ENCODE measurements at regions not wholly inside any gene's neighbourhood (a gene's known extent, or its start where the extent isn't known, plus 50 kb on each side); places are given as distances from the start of the nearest gene placed in this dataset.

DNA sequence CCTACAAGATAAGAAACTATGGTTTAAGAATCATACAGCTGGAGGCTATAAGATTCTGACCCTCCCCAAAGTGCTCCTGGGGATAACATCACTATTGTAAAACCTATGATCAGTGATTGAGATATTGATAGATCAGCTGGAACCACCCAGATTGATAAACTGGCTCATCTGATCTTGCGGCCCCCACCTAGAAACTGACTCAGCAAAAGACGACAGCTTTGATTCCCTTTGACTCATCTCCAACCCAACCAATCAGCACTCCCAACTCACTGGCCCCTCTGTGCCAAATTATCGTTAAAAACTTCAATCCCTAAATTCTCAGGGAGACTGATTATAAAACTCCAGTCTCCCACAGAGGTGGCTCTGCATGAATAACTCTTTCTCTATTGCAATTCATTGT lies 106.4 kb downstream of the SCP2D1 start (continued):
- TF ChIP-seq, protein P1, sequence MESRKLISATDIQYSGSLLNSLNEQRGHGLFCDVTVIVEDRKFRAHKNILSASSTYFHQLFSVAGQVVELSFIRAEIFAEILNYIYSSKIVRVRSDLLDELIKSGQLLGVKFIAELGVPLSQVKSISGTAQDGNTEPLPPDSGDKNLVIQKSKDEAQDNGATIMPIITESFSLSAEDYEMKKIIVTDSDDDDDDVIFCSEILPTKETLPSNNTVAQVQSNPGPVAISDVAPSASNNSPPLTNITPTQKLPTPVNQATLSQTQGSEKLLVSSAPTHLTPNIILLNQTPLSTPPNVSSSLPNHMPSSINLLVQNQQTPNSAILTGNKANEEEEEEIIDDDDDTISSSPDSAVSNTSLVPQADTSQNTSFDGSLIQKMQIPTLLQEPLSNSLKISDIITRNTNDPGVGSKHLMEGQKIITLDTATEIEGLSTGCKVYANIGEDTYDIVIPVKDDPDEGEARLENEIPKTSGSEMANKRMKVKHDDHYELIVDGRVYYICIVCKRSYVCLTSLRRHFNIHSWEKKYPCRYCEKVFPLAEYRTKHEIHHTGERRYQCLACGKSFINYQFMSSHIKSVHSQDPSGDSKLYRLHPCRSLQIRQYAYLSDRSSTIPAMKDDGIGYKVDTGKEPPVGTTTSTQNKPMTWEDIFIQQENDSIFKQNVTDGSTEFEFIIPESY (IDR thresholded peaks at IDR 0.05; ENCODE audit: extremely low read depth, insufficient replicate concordance, low read length) = no peak
- TF ChIP-seq TCF7L2 (IDR thresholded peaks at IDR 0.05; ENCODE audit: borderline replicate concordance, extremely low read depth, insufficient read depth, insufficient read length) (no peak), FOSL1 (IDR thresholded peaks at IDR 0.05; ENCODE audit: low read depth) (no peak), EGR1 (IDR thresholded peaks at IDR 0.05; ENCODE audit: low read depth) (no peak), SP1 (IDR thresholded peaks at IDR 0.05; ENCODE audit: low read depth) (no peak), ZFX (IDR thresholded peaks at IDR 0.05) (no peak), CBX3 (IDR thresholded peaks at IDR 0.05; ENCODE audit: low read depth) (no peak), EZH2 (IDR thresholded peaks at IDR 0.05) (no peak), EZH2phosphoT487 (IDR thresholded peaks at IDR 0.05; ENCODE audit: borderline replicate concordance) (no peak), SRF (IDR thresholded peaks at IDR 0.05; ENCODE audit: low read depth) (no peak)
- TF ChIP-seq, protein P2, sequence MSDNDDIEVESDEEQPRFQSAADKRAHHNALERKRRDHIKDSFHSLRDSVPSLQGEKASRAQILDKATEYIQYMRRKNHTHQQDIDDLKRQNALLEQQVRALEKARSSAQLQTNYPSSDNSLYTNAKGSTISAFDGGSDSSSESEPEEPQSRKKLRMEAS (IDR thresholded peaks at IDR 0.05) = no peak

DNA sequence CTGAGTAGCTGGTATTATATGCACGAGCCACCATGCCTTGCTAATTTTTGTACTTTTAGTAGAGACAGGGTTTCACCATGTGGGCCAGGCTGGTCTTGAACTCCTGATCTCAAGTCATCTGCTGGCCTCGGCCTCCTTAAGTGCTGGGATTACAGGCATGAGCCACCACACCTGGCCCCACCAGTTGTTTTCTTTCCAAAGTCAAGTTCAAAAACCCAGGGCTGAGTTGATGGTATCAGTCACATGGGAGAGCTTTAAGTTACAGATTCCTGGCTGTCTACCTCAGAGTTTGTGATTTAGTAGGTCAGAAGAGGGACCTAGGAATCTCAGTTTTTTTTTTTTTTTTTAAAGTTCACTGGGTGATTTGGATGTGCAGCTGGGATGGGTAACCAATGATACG lies 107.7 kb downstream of the SCP2D1 start:
- no peaks in the 10 kb centered on the region for H3K9me2 ChIP-seq (ENCODE audit: insufficient read depth)
- TF ChIP-seq ZFX (IDR thresholded peaks at IDR 0.05) (no peak), POLR2AphosphoS5 (IDR thresholded peaks at IDR 0.05; ENCODE audit: low read depth, low read length) (no peak), TCF7L2 (IDR thresholded peaks at IDR 0.05; ENCODE audit: borderline replicate concordance, extremely low read depth, insufficient read depth, insufficient read length) (no peak), CEBPB (IDR thresholded peaks at IDR 0.05; ENCODE audit: low read depth) (no peak), RAD21 (IDR thresholded peaks at IDR 0.05; ENCODE audit: low read depth) (no peak), EZH2phosphoT487 (IDR thresholded peaks at IDR 0.05; ENCODE audit: borderline replicate concordance) (no peak), POLR2A (IDR thresholded peaks at IDR 0.05; ENCODE audit: borderline replicate concordance, extremely low read depth, insufficient read depth, insufficient read length) (no peak), YY1 (IDR thresholded peaks at IDR 0.05; ENCODE audit: extremely low read depth, insufficient replicate concordance, low read depth, low read length) (no peak), FOSL1 (IDR thresholded peaks at IDR 0.05; ENCODE audit: low read depth) (no peak), EGR1 (IDR thresholded peaks at IDR 0.05; ENCODE audit: low read depth) (no peak), SP1 (IDR thresholded peaks at IDR 0.05; ENCODE audit: low read depth) (no peak)
- TF ChIP-seq, protein P1 (IDR thresholded peaks at IDR 0.05; ENCODE audit: extremely low read depth, insufficient replicate concordance, low read length) = no peak
- TF ChIP-seq, protein P2 (IDR thresholded peaks at IDR 0.05) = no peak
- no peak overlapping the region for H3K9ac ChIP-seq (ENCODE audit: low read length)
- no peaks in the 10 kb centered on the region for H4K20me1 ChIP-seq (ENCODE audit: insufficient read depth)
- intact Hi-C loops (cut with micrococcal nuclease) = no loop called here
- H3K4me3 ChIP-seq (replicated peaks in 1 of 2; ENCODE audit: low read depth in 1 of 2, low read length in 2 of 2) = no peak overlapping the region
- H3K27ac ChIP-seq (ENCODE audit: low read depth, low read length) = no peak overlapping the region
- BruUV-seq (replicated peaks) = no TSS peak
- no peaks in the 10 kb centered on the region; the same call in 1 of the 2 replicates for H3K27me3 ChIP-seq (ENCODE audit: insufficient read depth, low read length)
- ChIA-PET POLR2A (no interaction called here), RAD21 (ENCODE audit: low non-redundant PET in 1 of 2, low total read pairs in 2 of 2, uncharacterized antibody in 2 of 2, unreplicated experiment in 2 of 2) (no interaction called here), CTCF (no interaction called here)
- no peak overlapping the region for H2AFZ ChIP-seq (ENCODE audit: low read depth, low read length, poor library complexity, severe bottlenecking)
- ATAC-seq (no peak), DNase-seq (ENCODE audit: low read depth, low spot score) (no peak)
- no peaks in the 10 kb centered on the region for H3K4me1 ChIP-seq (ENCODE audit: control insufficient read depth in 1 of 2, insufficient read depth in 2 of 2, low read length in 2 of 2)
- H3K4me2 ChIP-seq (ENCODE audit: low read length) = no peak overlapping the region
- H3K79me2 ChIP-seq (ENCODE audit: insufficient read depth, low read length) = no peaks in the 10 kb centered on the region
- no peaks in the 10 kb centered on the region for H3K36me3 ChIP-seq (ENCODE audit: control insufficient read depth in 1 of 2, insufficient read depth in 2 of 2, low read length in 2 of 2)
- no peaks in the 10 kb centered on the region for H3K9me3 ChIP-seq (ENCODE audit: control insufficient read depth in 1 of 2, insufficient read depth in 1 of 2, low read depth in 1 of 2, low read length in 2 of 2)
